ENCODE measurements at regions not wholly inside any gene's neighbourhood (a gene's known extent, or its start where the extent isn't known, plus 50 kb on each side); places are given as distances from the start of the nearest gene placed in this dataset.

GRCh38 chr13:63026285-63026797 is 1610.7 kb upstream of the PCDH20 start:
- no peak for TF ChIP-seq CTCF (IDR thresholded peaks at IDR 0.05; ENCODE audit: low read depth, low read length)

GRCh38 chr13:63025741-63026140 is 1610.1 kb upstream of the PCDH20 start:
- no peak for TF ChIP-seq CTCF (IDR thresholded peaks at IDR 0.05; ENCODE audit: low read depth, low read length)

More at GRCh38 chr13:63026285-63026797, 1610.7 kb upstream of the PCDH20 start:
- DNase-seq (ENCODE audit: extremely low read depth, low read depth): no peak

GRCh38 chr13:63024458-63024857 is 1608.8 kb upstream of the PCDH20 start:
- no peak for TF ChIP-seq CTCF (IDR thresholded peaks at IDR 0.05; ENCODE audit: low read depth, low read length)
- no peak for DNase-seq (ENCODE audit: extremely low read depth, low read depth)

More at GRCh38 chr13:63025741-63026140, 1610.1 kb upstream of the PCDH20 start:
- DNase-seq (ENCODE audit: extremely low read depth, low read depth): no peak

GRCh38 chr13:63011996-63012395 is 1596.3 kb upstream of the PCDH20 start:
- TF ChIP-seq CTCF (IDR thresholded peaks at IDR 0.05; ENCODE audit: low read depth, low read length): no peak
- no peak for DNase-seq (ENCODE audit: extremely low read depth, low read depth)

- DNase-seq (ENCODE audit: extremely low read depth, low read depth): no peak
- TF ChIP-seq CTCF (IDR thresholded peaks at IDR 0.05; ENCODE audit: low read depth, low read length): no peak
Observed at GRCh38 chr13:63010072-63010658, 1594.5 kb upstream of the PCDH20 start.

- no peak for DNase-seq (ENCODE audit: extremely low read depth, low read depth)
- no peak for TF ChIP-seq CTCF (IDR thresholded peaks at IDR 0.05; ENCODE audit: low read depth, low read length)
Observed at GRCh38 chr13:63005625-63006024, 1590.0 kb upstream of the PCDH20 start.

- TF ChIP-seq CTCF (IDR thresholded peaks at IDR 0.05; ENCODE audit: low read depth, low read length): no peak
- DNase-seq (ENCODE audit: extremely low read depth, low read depth): no peak
Observed at GRCh38 chr13:62997696-62998095, 1582.0 kb upstream of the PCDH20 start.

Data from AG09319 (cell line).